ENCODE measurements at regions not wholly inside any gene's neighbourhood (a gene's known extent, or its start where the extent isn't known, plus 50 kb on each side); places are given as distances from the start of the nearest gene placed in this dataset.

GRCh38 chr18:55650363-55650870, 62.4 kb upstream of the TCF4 start:
- TF ChIP-seq ZBTB49 (tag by site-specific recombination; IDR thresholded peaks at IDR 0.05; ENCODE audit: low read depth) (no peak), ZNF664 (tag by site-specific recombination; IDR thresholded peaks at IDR 0.05) (no peak), ZNF626 (tag by site-specific recombination; IDR thresholded peaks at IDR 0.05) (no peak), BCL11A (tag by site-specific recombination; IDR thresholded peaks at IDR 0.05; ENCODE audit: low read depth) (no peak), CTCF (tag by site-specific recombination; IDR thresholded peaks at IDR 0.05) (no peak), ZNF133 (tag by site-specific recombination; IDR thresholded peaks at IDR 0.05) (no peak)
